DND-41 (cell line): ENCODE measurements at regions not wholly inside any gene's neighbourhood (a gene's known extent, or its start where the extent isn't known, plus 50 kb on each side); places are given as distances from the start of the nearest gene placed in this dataset.

Experiments
- ATAC-seq: fragments of 200-7000 bp; cut with Tn5 transposase; 3 replicates; pipeline ENCODE4 v1.9.1; 2021; ENCODE audit warnings: low read depth; ENCODE audit not compliant: insufficient read depth
- DNase-seq: peaks from one replicate; pipeline ENCODE4 v3.0.0-alpha.2; 2020
- H2AFZ ChIP-seq: 2 replicates; pipeline ENCODE4 v1.6.0; 2012; ENCODE audit warnings: low read depth, low read length
- H3K27ac ChIP-seq: 2 replicates; pipeline ENCODE4 v1.5.1; 2012; ENCODE audit warnings: low read length, inconsistent platforms
- H3K27me3 ChIP-seq: fragments of 200-600 bp; sonication (generic); 2 replicates; pipeline ENCODE4 v1.6.0; 2012; ENCODE audit warnings: low read length, mild to moderate bottlenecking, inconsistent platforms; ENCODE audit not compliant: insufficient read depth, poor library complexity
- H3K36me3 ChIP-seq: 2 replicates; pipeline ENCODE4 v1.5.1; 2012; ENCODE audit warnings: low read length, inconsistent platforms; ENCODE audit not compliant: insufficient read depth
- H3K4me1 ChIP-seq: 2 replicates; pipeline ENCODE4 v1.5.1; 2012; ENCODE audit warnings: mild to moderate bottlenecking, low read length; ENCODE audit not compliant: insufficient read depth
- H3K4me2 ChIP-seq: 2 replicates; pipeline ENCODE4 v1.6.0; 2012; ENCODE audit warnings: mild to moderate bottlenecking, moderate library complexity, low read length, inconsistent platforms; ENCODE audit not compliant: insufficient read depth
- H3K4me3 ChIP-seq, 2 experiments: fragments of 200-600 bp in 1 of 2; shearing (Covaris generic) in 1 of 2; 2 replicates each; pipeline ENCODE4 v1.5.1; 2012 to 2016; ENCODE audit warnings: inconsistent platforms in 2 of 2, low read length in 2 of 2, mild to moderate bottlenecking in 2 of 2, low read depth in 1 of 2, moderate library complexity in 1 of 2
- H3K79me2 ChIP-seq: 2 replicates; pipeline ENCODE4 v1.6.0; 2012; ENCODE audit warnings: low read length, inconsistent platforms; ENCODE audit not compliant: insufficient read depth
- H3K9ac ChIP-seq: 2 replicates; pipeline ENCODE4 v1.6.0; 2012; ENCODE audit warnings: low read depth, mild to moderate bottlenecking, inconsistent platforms, low read length, moderate library complexity
- H3K9me3 ChIP-seq: 2 replicates; pipeline ENCODE4 v1.5.1; 2012; ENCODE audit warnings: low read length, moderate library complexity, mild to moderate bottlenecking, inconsistent platforms; ENCODE audit not compliant: insufficient read depth, severe bottlenecking
- H4K20me1 ChIP-seq: 2 replicates; pipeline ENCODE4 v1.6.0; 2012; ENCODE audit warnings: low read length; ENCODE audit not compliant: insufficient read depth
- EZH2 ChIP-seq: IDR thresholded peaks from 3 replicates; pipeline ENCODE4 v1.6.1; 2012; ENCODE audit warnings: borderline replicate concordance, low read depth, mild to moderate bottlenecking, moderate library complexity, low read length, inconsistent platforms; ENCODE audit not compliant: severe bottlenecking
- TF ChIP-seq, protein P1 (sequence below): IDR thresholded peaks from 2 replicates; pipeline ENCODE4 v1.5.1; 2012; ENCODE audit warnings: borderline replicate concordance, low read length, moderate library complexity, mild to moderate bottlenecking; ENCODE audit not compliant: poor library complexity, severe bottlenecking; ENCODE audit errors: extremely low read depth

DNA sequence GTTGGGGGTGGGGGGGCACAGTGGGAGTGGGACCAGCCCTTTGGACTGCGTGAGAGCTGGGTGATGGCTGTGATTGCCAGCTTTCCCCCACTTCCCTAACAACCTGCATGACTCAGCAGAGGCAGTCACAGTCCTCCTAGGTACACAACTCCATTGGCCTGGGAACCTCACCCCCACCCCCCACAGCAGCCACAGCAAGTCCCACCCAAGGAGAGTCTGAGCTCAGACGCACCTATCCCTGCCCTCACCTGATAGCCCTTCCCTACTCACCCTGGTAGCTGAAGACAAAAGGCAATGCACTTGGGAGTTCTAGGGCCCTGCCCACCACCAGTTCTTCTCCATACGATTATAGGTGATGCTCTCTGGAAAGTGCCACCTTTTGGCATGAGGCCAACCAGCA lies 188.9 kb downstream of the ZNF648 start:
- no peak overlapping the region for H3K4me3 ChIP-seq
- no peak overlapping the region for H3K4me2 ChIP-seq

GRCh38 chr1:181863736-181864135 lies 197.8 kb downstream of the ZNF648 start:
- ATAC-seq = no peak
- no peak overlapping the region for H3K4me3 ChIP-seq
- no peak for DNase-seq
- no peak overlapping the region for H3K9ac ChIP-seq
- H2AFZ ChIP-seq = no peak overlapping the region
- no peaks in the 10 kb centered on the region for H4K20me1 ChIP-seq
- no peak overlapping the region for H3K27ac ChIP-seq
- H3K4me2 ChIP-seq = no peak overlapping the region
- no peaks in the 10 kb centered on the region for H3K79me2 ChIP-seq
- H3K9me3 ChIP-seq = peaks cover 4% of the 10 kb centered on the region
- H3K36me3 ChIP-seq = no peaks in the 10 kb centered on the region
- no peak for TF ChIP-seq EZH2
- TF ChIP-seq, protein P1, sequence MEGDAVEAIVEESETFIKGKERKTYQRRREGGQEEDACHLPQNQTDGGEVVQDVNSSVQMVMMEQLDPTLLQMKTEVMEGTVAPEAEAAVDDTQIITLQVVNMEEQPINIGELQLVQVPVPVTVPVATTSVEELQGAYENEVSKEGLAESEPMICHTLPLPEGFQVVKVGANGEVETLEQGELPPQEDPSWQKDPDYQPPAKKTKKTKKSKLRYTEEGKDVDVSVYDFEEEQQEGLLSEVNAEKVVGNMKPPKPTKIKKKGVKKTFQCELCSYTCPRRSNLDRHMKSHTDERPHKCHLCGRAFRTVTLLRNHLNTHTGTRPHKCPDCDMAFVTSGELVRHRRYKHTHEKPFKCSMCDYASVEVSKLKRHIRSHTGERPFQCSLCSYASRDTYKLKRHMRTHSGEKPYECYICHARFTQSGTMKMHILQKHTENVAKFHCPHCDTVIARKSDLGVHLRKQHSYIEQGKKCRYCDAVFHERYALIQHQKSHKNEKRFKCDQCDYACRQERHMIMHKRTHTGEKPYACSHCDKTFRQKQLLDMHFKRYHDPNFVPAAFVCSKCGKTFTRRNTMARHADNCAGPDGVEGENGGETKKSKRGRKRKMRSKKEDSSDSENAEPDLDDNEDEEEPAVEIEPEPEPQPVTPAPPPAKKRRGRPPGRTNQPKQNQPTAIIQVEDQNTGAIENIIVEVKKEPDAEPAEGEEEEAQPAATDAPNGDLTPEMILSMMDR = no peak
- no peaks in the 10 kb centered on the region for H3K27me3 ChIP-seq
- no peaks in the 10 kb centered on the region for H3K4me1 ChIP-seq

More for the DNA sequence above, 188.9 kb downstream of the ZNF648 start:
- no peak overlapping the region for H3K9ac ChIP-seq
- DNase-seq (no peak), ATAC-seq (no peak)
- H4K20me1 ChIP-seq = no peaks in the 10 kb centered on the region
- H3K27ac ChIP-seq = no peak overlapping the region
- no peaks in the 10 kb centered on the region for H3K27me3 ChIP-seq
- TF ChIP-seq, protein P1 = no peak
- TF ChIP-seq EZH2 = no peak
- H2AFZ ChIP-seq = no peak overlapping the region
- H3K9me3 ChIP-seq = no peaks in the 10 kb centered on the region
- no peaks in the 10 kb centered on the region for H3K79me2 ChIP-seq
- H3K36me3 ChIP-seq = no peaks in the 10 kb centered on the region
- no peaks in the 10 kb centered on the region for H3K4me1 ChIP-seq

DNA sequence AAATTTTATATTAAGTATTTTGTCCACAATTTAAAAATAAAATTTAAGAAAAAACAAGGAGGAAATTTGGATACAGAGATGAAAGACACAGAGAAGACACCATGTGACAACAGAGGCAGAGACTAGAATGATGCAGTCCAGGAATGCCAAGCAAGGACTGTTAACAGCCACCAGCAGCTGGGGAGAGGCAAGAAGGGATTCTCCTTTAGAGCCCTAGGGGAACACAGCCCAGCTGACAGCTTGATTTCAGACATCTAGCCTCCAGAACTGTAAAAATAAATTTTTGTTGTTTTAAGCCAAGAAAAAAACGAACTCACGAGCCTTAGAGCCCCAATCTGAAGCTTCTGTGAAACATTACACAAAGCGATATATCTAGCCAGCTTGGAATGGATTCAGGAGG lies 198.5 kb downstream of the ZNF648 start:
- Histone ChIP-seq H3K27me3 (no peaks in the 10 kb centered on the region), H2AFZ (no peak overlapping the region), H4K20me1 (no peaks in the 10 kb centered on the region), H3K9me3 (peaks cover 4% of the 10 kb centered on the region), H3K4me2 (no peak overlapping the region), H3K36me3 (no peaks in the 10 kb centered on the region), H3K4me3 (no peak overlapping the region), H3K4me1 (no peaks in the 10 kb centered on the region), H3K79me2 (no peaks in the 10 kb centered on the region), H3K9ac (no peak overlapping the region), H3K27ac (no peak overlapping the region)
- DNase-seq = no peak
- TF ChIP-seq, protein P1 = no peak
- TF ChIP-seq EZH2 = no peak
- no peak for ATAC-seq

- no peak overlapping the region for H2AFZ ChIP-seq
- H3K9ac ChIP-seq = no peak overlapping the region
- no peaks in the 10 kb centered on the region for H4K20me1 ChIP-seq
- TF ChIP-seq, protein P1 = no peak
- TF ChIP-seq EZH2 = no peak
- no peak for DNase-seq
- H3K4me3 ChIP-seq = no peak overlapping the region
- no peaks in the 10 kb centered on the region for H3K4me1 ChIP-seq
- no peak overlapping the region for H3K27ac ChIP-seq
- H3K27me3 ChIP-seq = no peaks in the 10 kb centered on the region
- H3K36me3 ChIP-seq = no peaks in the 10 kb centered on the region
- peaks cover 4% of the 10 kb centered on the region for H3K9me3 ChIP-seq
- H3K79me2 ChIP-seq = no peaks in the 10 kb centered on the region
- ATAC-seq = no peak
- H3K4me2 ChIP-seq = no peak overlapping the region
Measured at GRCh38 chr1:181858135-181858534, 203.4 kb downstream of the ZNF648 start.
